H1 (cell line): ENCODE measurements at regions not wholly inside any gene's neighbourhood (a gene's known extent, or its start where the extent isn't known, plus 50 kb on each side); places are given as distances from the start of the nearest gene placed in this dataset.

Source experiments
- CTCF ChIA-PET: fragments of 300-600 bp; sonication (Branson Sonifier 250); formaldehyde crosslinking; loops from one replicate; lab custom pipeline; 2021; ENCODE audit not compliant: partially characterized antibody; lab: Charles Lee
- POLR2A ChIA-PET: fragments of 300-600 bp; sonication (Branson Sonifier 250); formaldehyde crosslinking; loops from one replicate; lab custom pipeline; 2021; ENCODE audit warnings: inconsistent platforms; ENCODE audit not compliant: partially characterized antibody; lab: Charles Lee
- DNase-seq, 2 experiments: peaks; one replicate each; pipeline versions ENCODE4 v3.0.0 to v3.0.0-alpha.2; 2010 to 2022; ENCODE audit warnings: low spot score in 2 of 2, low read depth in 1 of 2, mixed read lengths in 1 of 2
- FAIRE-seq: peaks from 2 replicates; lab custom pipeline; 2011; peaks lifted over from hg19 to GRCh38; lab: Jason Lieb, UNC
- H2AFZ ChIP-seq: 2 replicates; pipeline ENCODE4 v1.8.1; 2012; ENCODE audit warnings: low read length, inconsistent platforms
- H2AK5ac ChIP-seq: 2 replicates; pipeline ENCODE4 v1.6.1; 2013; ENCODE audit warnings: low read depth, low read length
- H2BK120ac ChIP-seq: replicated peaks from 2 replicates; pipeline ENCODE3; 2013; ENCODE audit warnings: low read depth, low read length, inconsistent platforms
- H2BK12ac ChIP-seq: 2 replicates; pipeline ENCODE4 v1.6.1; 2013; ENCODE audit warnings: low read depth, low read length
- H2BK15ac ChIP-seq: 2 replicates; pipeline ENCODE4 v1.6.1; 2013; ENCODE audit warnings: low read length
- H2BK20ac ChIP-seq: 2 replicates; pipeline ENCODE4 v1.6.1; 2013; ENCODE audit warnings: low read length
- H2BK5ac ChIP-seq: 2 replicates; pipeline ENCODE4 v1.6.1; 2013; ENCODE audit warnings: low read depth, low read length
- H3K14ac ChIP-seq: 2 replicates; pipeline ENCODE4 v1.6.1; 2013; ENCODE audit warnings: inconsistent platforms; ENCODE audit not compliant: insufficient read length
- H3K18ac ChIP-seq: 2 replicates; pipeline ENCODE4 v1.6.1; 2013; ENCODE audit warnings: low read length; ENCODE audit errors: extremely low read depth
- H3K23ac ChIP-seq: 2 replicates; pipeline ENCODE4 v1.6.1; 2013; ENCODE audit warnings: inconsistent platforms; ENCODE audit not compliant: insufficient read length
- H3K23me2 ChIP-seq: 2 replicates; pipeline ENCODE4 v1.6.1; 2013; ENCODE audit warnings: low read depth, low read length
- H3K27ac ChIP-seq: 2 replicates; pipeline ENCODE4 v1.6.1; 2011; ENCODE audit warnings: low read depth, low read length, inconsistent platforms
- H3K27me3 ChIP-seq, 4 experiments: replicated peaks in 1 of 4; 1 replicate in 1 of 4; 2 replicates in 3 of 4; pipeline versions ENCODE4 v1.6.1 to v1.8.1; 2011 to 2013; ENCODE audit warnings: low read length in 3 of 4, mild to moderate bottlenecking in 3 of 4, inconsistent platforms in 2 of 4, mixed read lengths in 2 of 4, moderate library complexity in 1 of 4; ENCODE audit not compliant: control insufficient read depth in 3 of 4, insufficient read depth in 3 of 4; ENCODE audit errors: extremely low read depth in 1 of 4
- H3K36me3 ChIP-seq, 4 experiments: 2 replicates each; pipeline versions ENCODE4 v1.6.1 to v1.8.1; 2011 to 2013; ENCODE audit warnings: mild to moderate bottlenecking in 4 of 4, low read length in 3 of 4, moderate library complexity in 2 of 4, control low read depth in 1 of 4, inconsistent platforms in 1 of 4; ENCODE audit not compliant: insufficient read depth in 4 of 4, control insufficient read depth in 2 of 4
- H3K4ac ChIP-seq: replicated peaks from 2 replicates; pipeline ENCODE3; 2013; ENCODE audit warnings: low read length, low read depth, mixed read lengths, inconsistent platforms; ENCODE audit not compliant: insufficient read length
- H3K4me1 ChIP-seq, 4 experiments: replicated peaks in 1 of 4; 1 replicate in 1 of 4; 2 replicates in 3 of 4; pipeline versions ENCODE4 v1.6.1 to v1.8.1; 2011 to 2013; ENCODE audit warnings: low read length in 3 of 4, inconsistent platforms in 2 of 4, mixed read lengths in 1 of 4; ENCODE audit not compliant: insufficient read depth in 4 of 4, control insufficient read depth in 3 of 4
- H3K4me2 ChIP-seq, 2 experiments: 2 replicates each; pipeline versions ENCODE4 v1.6.1 to v1.8.1; 2011 to 2013; ENCODE audit warnings: low read depth in 2 of 2, low read length in 2 of 2, control low read depth in 1 of 2, inconsistent platforms in 1 of 2, mild to moderate bottlenecking in 1 of 2; ENCODE audit not compliant: insufficient read depth in 1 of 2
- H3K4me3 ChIP-seq, 4 experiments: fragments of 200-600, 300-600 bp in 1 of 4; sonication (generic), shearing (Covaris generic), sonication (Bioruptor Twin) in 1 of 4; 2 replicates each; pipeline versions ENCODE4 v1.5.1 to v1.8.1; 2011 to 2016; ENCODE audit warnings: low read length in 4 of 4, low read depth in 3 of 4, control low read depth in 2 of 4, inconsistent platforms in 2 of 4, mild to moderate bottlenecking in 2 of 4, mixed read lengths in 1 of 4, moderate library complexity in 1 of 4; ENCODE audit not compliant: insufficient read depth in 2 of 4; ENCODE audit errors: extremely low read depth in 1 of 4
- H3K56ac ChIP-seq: replicated peaks from 2 replicates; pipeline ENCODE3; 2013; ENCODE audit warnings: low read depth, mild to moderate bottlenecking, mixed read lengths, low read length, inconsistent platforms; ENCODE audit not compliant: insufficient read length
- H3K79me1 ChIP-seq: 2 replicates; pipeline ENCODE4 v1.6.1; 2013; ENCODE audit warnings: low read depth, low read length, control low read depth
- H3K79me2 ChIP-seq, 2 experiments: 2 replicates each; pipeline versions ENCODE4 v1.6.1 to v1.8.1; 2012 to 2013; ENCODE audit warnings: low read length in 2 of 2, mild to moderate bottlenecking in 2 of 2, inconsistent platforms in 1 of 2; ENCODE audit not compliant: insufficient read depth in 2 of 2, control insufficient read depth in 1 of 2
- H3K9ac ChIP-seq, 4 experiments: replicated peaks in 1 of 4; 1 replicate in 1 of 4; 2 replicates in 3 of 4; pipeline versions ENCODE4 v1.6.1 to v1.8.1; 2011 to 2013; ENCODE audit warnings: low read depth in 3 of 4, low read length in 3 of 4, control low read depth in 2 of 4, mild to moderate bottlenecking in 2 of 4, moderate library complexity in 2 of 4, inconsistent platforms in 1 of 4; ENCODE audit errors: extremely low read depth in 1 of 4
- H3K9me3 ChIP-seq, 2 experiments: 2 replicates each; pipeline versions ENCODE4 v1.6.1 to v1.8.1; 2012 to 2013; ENCODE audit warnings: mild to moderate bottlenecking in 2 of 2, moderate library complexity in 2 of 2, control low read depth in 1 of 2, inconsistent platforms in 1 of 2, low read depth in 1 of 2, low read length in 1 of 2, mixed read lengths in 1 of 2; ENCODE audit not compliant: insufficient read depth in 2 of 2
- H4K20me1 ChIP-seq, 2 experiments: replicated peaks in 1 of 2; 2 replicates each; pipeline versions ENCODE3 to v1.8.1; 2011 to 2013; ENCODE audit warnings: inconsistent platforms in 2 of 2, low read length in 2 of 2, mild to moderate bottlenecking in 1 of 2; ENCODE audit not compliant: insufficient read depth in 2 of 2, control insufficient read depth in 1 of 2
- H4K5ac ChIP-seq: 2 replicates; pipeline ENCODE4 v1.6.1; 2013; ENCODE audit warnings: low read length, low read depth, mixed read lengths, inconsistent platforms; ENCODE audit not compliant: insufficient read length
- H4K8ac ChIP-seq: 2 replicates; pipeline ENCODE4 v1.8.0; 2013; ENCODE audit warnings: mild to moderate bottlenecking, moderate library complexity, low read length, inconsistent platforms; ENCODE audit not compliant: insufficient read depth; ENCODE audit errors: extremely low read depth
- H4K91ac ChIP-seq: replicated peaks from 2 replicates; pipeline ENCODE3; 2013; ENCODE audit warnings: low read length, mixed read lengths, inconsistent platforms; ENCODE audit not compliant: insufficient read length
- ASH2L ChIP-seq: fragments of 200-600, 300-600 bp; sonication (generic); IDR thresholded peaks from one replicate; pipeline ENCODE4 v1.7.1; 2017; ENCODE audit warnings: low read length
- BCL11A ChIP-seq, 2 experiments: IDR thresholded peaks; one replicate each; pipeline ENCODE4 v1.6.1; 2011; ENCODE audit warnings: low read depth in 2 of 2, low read length in 2 of 2, mild to moderate bottlenecking in 2 of 2
- CEBPB ChIP-seq: IDR thresholded peaks from 2 replicates; pipeline ENCODE4 v1.6.1; 2012; ENCODE audit warnings: low read depth, low read length
- CHD2 ChIP-seq: IDR thresholded peaks from 2 replicates; pipeline ENCODE4 v1.6.1; 2012; ENCODE audit warnings: low read length, improper control_type of control experiment
- CREB1 ChIP-seq: IDR thresholded peaks from 2 replicates; pipeline ENCODE4 v1.6.1; 2012; ENCODE audit warnings: inconsistent platforms
- E2F6 ChIP-seq: IDR thresholded peaks from 2 replicates; pipeline ENCODE4 v1.6.1; 2012; ENCODE audit warnings: inconsistent platforms
- JUND ChIP-seq: IDR thresholded peaks from 2 replicates; pipeline ENCODE4 v1.6.1; 2011; ENCODE audit warnings: mild to moderate bottlenecking, improper control_type of control experiment, low read length
- RAD21 ChIP-seq, 2 experiments: IDR thresholded peaks in 1 of 2; conservative IDR thresholded peaks in 1 of 2; 2 replicates each; pipeline ENCODE4 v1.6.1; 2011; ENCODE audit warnings: low read depth in 2 of 2, low read length in 2 of 2, improper control_type of control experiment in 1 of 2, inconsistent platforms in 1 of 2, mild to moderate bottlenecking in 1 of 2, moderate library complexity in 1 of 2
- TCF12 ChIP-seq: IDR thresholded peaks from 2 replicates; pipeline ENCODE4 v1.6.1; 2011; ENCODE audit warnings: low read depth, mild to moderate bottlenecking, low read length
- USF2 ChIP-seq: IDR thresholded peaks from 2 replicates; pipeline ENCODE4 v1.6.1; 2011; ENCODE audit warnings: low read length, improper control_type of control experiment
- YY1 ChIP-seq: IDR thresholded peaks from 2 replicates; pipeline ENCODE4 v1.6.1; 2011; ENCODE audit warnings: low read depth, mild to moderate bottlenecking, low read length
- WGBS, 2 experiments: shearing (Covaris generic) in 1 of 2; methylation state at CpG; one replicate each; pipeline versions ENCODE4 v1.1.6 to v1.1.7; 2013 to 2015; ENCODE audit warnings: low lambda C conversion rate in 2 of 2, mixed read lengths in 2 of 2, inconsistent platforms in 1 of 2, low coverage in 1 of 2, missing lambda C conversion rate in 1 of 2; ENCODE audit not compliant: insufficient replicate concordance in 2 of 2, insufficient coverage in 1 of 2, insufficient read length in 1 of 2; ENCODE audit errors: extremely low coverage in 1 of 2, missing lambda C conversion rate in 1 of 2; 5-methylcytosine and 5-hydroxymethylcytosine counted together

GRCh38 chr6:41470331-41471063 is 75.7 kb upstream of the FOXP4 start:
- Histone ChIP-seq H4K20me1 (no peaks in the 10 kb centered on the region), H3K56ac (no peak overlapping the region), H3K27me3 (peaks cover 15 to 63% (median 56%) of the 10 kb centered on the region in 4 experiments), H2AFZ (no peak overlapping the region; the same call in 1 of the 2 replicates), H4K5ac (no peak overlapping the region), H2BK12ac (peak overlapping the region; percentile 29; the same call in 1 of the 2 replicates), H3K9me3 (no peaks in the 10 kb centered on the region), H3K23me2 (peaks cover 15% of the 10 kb centered on the region; the same call in 1 of the 2 replicates), H2AK5ac (no peak overlapping the region; the same call in 1 of the 2 replicates), H2BK5ac (no peak overlapping the region), H4K8ac (peak overlapping the region; percentile 66), H2BK20ac (0 out of 2 replicates have a peak overlapping the region, but pooled peaks have one; percentile 51), H3K14ac (no peak overlapping the region), H3K4me2 (peak overlapping the region; percentile 86 to 95), H3K23ac (no peak overlapping the region), H3K4ac (no peak overlapping the region), H3K79me2 (no peaks in the 10 kb centered on the region), H3K36me3 (no peaks in the 10 kb centered on the region), H4K91ac (peak overlapping the region; percentile 36), H3K9ac (no peak overlapping the region), H3K27ac (no peak overlapping the region), H3K4me3 (peak overlapping the region; percentile 31 to 64 (median 43)), H3K4me1 (peaks cover 21 to 29% (median 23%) of the 10 kb centered on the region in 4 experiments), H2BK15ac (no peak overlapping the region), H2BK120ac (no peak overlapping the region), H3K18ac (peak overlapping the region; percentile 87), H3K79me1 (no peaks in the 10 kb centered on the region)
- ChIA-PET CTCF (interaction anchor here (0.6 to 4.5 kb wide), 16 partner anchors 11 to 213 kb away, joined by 3 to 17 read pairs (median 4); no protein-coding TSS in a partner anchor), POLR2A (interaction anchor here (0.6 to 2.3 kb wide), 12 partner anchors 9 to 580 kb away, joined by 3 to 7 read pairs (median 3); partner anchors contain the start of gene TAF8)
- peak in 1 of 2 experiments; percentile 79 for DNase-seq
- 1% methylated on average over 45 of the region's 62 CpGs; no CpG with 5 or more reads in 1 of the 2 experiments for WGBS, 2 experiments
- FAIRE-seq, result no peak
- no peak for TF ChIP-seq RAD21 (IDR thresholded peaks at IDR 0.05 in 1 of 2, conservative IDR thresholded peaks at IDR 0.05 in 1 of 2; ENCODE audit: low read depth in 2 of 2, low read length in 2 of 2)
- no peak for TF ChIP-seq CHD2
- TF ChIP-seq JUND, result no peak
- no peak for TF ChIP-seq YY1
- TF ChIP-seq CEBPB, result peak; percentile 42; the same call in 1 of the 2 replicates
- no peak for TF ChIP-seq TCF12
- TF ChIP-seq CREB1, result no peak
- TF ChIP-seq BCL11A (IDR thresholded peaks at IDR 0.05; ENCODE audit: low read depth in 2 of 2, low read length in 2 of 2), result no peak
- no peak for TF ChIP-seq USF2
- no peak for TF ChIP-seq E2F6
- TF ChIP-seq ASH2L, result peak; percentile 79
